Ovary (tissue), 3 donors: ENCODE measurements at regions not wholly inside any gene's neighbourhood (a gene's known extent, or its start where the extent isn't known, plus 50 kb on each side); places are given as distances from the start of the nearest gene placed in this dataset.
"Not testable (repeated sequence)": the region's sequence is repeated elsewhere in the genome, so short reads cannot be mapped to it uniquely, and the experiment has no call there.

ENCODE experiments used
- CTCF ChIP-seq, 3 donors: fragments of 450-650 bp in 2 of 3; fragments of 200-600 bp in 1 of 3; IDR thresholded peaks; one replicate each; pipeline versions ENCODE4 v1.5.1 to v1.8.0; 2016 to 2022; ENCODE audit warnings: antibody characterized with exemption in 3 of 3, mild to moderate bottlenecking in 1 of 3
- EP300 ChIP-seq: sonication (generic); formaldehyde crosslinking; IDR thresholded peaks from one replicate; pipeline ENCODE4 v1.6.1; 2017; ENCODE audit warnings: antibody characterized with exemption
- POLR2A ChIP-seq: fragments of 450-650 bp; IDR thresholded peaks from one replicate; pipeline ENCODE4 v1.6.1; 2017; ENCODE audit warnings: antibody characterized with exemption, mild to moderate bottlenecking, moderate library complexity
- donor health status: DM: no; HTN: no; CAD: no.

- TF ChIP-seq CTCF (IDR thresholded peaks at IDR 0.05); EP300; POLR2A: not testable (repeated sequence)
Measured at GRCh38 chr16:32003819-32004218, 130.2 kb downstream of the ZNF267 start.
